Omental fat pad (tissue), 3 donors: ENCODE measurements at regions not wholly inside any gene's neighbourhood (a gene's known extent, or its start where the extent isn't known, plus 50 kb on each side); places are given as distances from the start of the nearest gene placed in this dataset.

ENCODE experiments used
- ATAC-seq: fragments of 150-250 bp; one replicate; pipeline ENCODE4 v1.9.1; 2016; ENCODE audit warnings: mild to moderate bottlenecking, moderate library complexity; ENCODE audit not compliant: low FRiP score
- DNase-seq: peaks from one replicate; pipeline ENCODE4 v3.0.0-alpha.2; 2019; ENCODE audit warnings: low spot score
- TF ChIP-seq, protein P1 (sequence below), 3 donors: fragments of 450-650 bp; IDR thresholded peaks; one replicate each; pipeline ENCODE4 v1.5.1; 2016 to 2017; ENCODE audit warnings: antibody characterized with exemption in 3 of 3, mild to moderate bottlenecking in 3 of 3, moderate library complexity in 2 of 3

DNA sequence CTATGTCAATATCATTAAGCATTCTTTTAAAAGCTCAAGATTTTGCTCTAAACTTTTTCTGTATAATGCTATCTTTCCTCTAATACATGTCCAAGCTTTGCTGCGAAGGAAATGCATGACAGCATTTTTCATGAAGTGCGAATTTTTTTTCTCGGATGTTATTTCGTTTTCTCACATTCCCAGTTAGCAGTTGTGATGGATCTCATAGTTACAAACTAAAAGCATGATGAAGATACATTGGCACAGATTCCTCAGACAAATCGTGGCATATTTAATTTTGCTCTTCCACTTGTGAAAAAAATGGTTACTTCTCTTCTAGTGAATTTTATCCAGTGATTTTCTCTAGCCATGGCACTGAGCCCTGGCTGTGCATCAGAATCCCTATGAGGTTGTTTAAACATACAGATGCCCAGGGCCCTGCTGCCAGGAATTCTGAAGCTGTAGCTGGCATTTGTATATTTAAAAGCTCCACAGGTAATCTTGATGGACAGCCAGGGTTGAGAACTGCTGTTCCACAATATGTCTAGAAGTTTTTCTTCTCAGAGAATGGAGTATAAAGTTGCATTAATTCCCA lies 299.8 kb upstream of the NEBL start:
- ATAC-seq (no peak), DNase-seq (no peak)
- TF ChIP-seq, protein P1, sequence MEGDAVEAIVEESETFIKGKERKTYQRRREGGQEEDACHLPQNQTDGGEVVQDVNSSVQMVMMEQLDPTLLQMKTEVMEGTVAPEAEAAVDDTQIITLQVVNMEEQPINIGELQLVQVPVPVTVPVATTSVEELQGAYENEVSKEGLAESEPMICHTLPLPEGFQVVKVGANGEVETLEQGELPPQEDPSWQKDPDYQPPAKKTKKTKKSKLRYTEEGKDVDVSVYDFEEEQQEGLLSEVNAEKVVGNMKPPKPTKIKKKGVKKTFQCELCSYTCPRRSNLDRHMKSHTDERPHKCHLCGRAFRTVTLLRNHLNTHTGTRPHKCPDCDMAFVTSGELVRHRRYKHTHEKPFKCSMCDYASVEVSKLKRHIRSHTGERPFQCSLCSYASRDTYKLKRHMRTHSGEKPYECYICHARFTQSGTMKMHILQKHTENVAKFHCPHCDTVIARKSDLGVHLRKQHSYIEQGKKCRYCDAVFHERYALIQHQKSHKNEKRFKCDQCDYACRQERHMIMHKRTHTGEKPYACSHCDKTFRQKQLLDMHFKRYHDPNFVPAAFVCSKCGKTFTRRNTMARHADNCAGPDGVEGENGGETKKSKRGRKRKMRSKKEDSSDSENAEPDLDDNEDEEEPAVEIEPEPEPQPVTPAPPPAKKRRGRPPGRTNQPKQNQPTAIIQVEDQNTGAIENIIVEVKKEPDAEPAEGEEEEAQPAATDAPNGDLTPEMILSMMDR (IDR thresholded peaks at IDR 0.05) = no peak

DNA sequence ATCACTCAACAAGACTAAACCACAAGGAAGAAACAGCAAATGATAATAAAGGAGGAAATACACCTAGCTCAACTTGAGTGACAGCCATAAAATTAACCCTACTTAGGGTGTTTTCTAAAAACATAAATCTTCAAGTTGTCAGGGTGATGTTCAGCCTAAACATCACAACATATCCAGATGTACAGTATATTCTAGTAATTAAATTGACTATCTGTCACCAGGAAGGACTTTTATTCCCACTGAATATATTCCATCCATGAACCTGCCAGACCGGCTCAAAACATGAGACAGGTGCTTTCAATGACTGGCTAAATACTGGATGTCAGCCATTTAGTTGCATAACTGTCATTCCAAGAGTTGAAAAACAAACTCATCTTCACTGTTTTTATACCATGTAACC lies 298.1 kb upstream of the NEBL start:
- DNase-seq (no peak), ATAC-seq (no peak)
- TF ChIP-seq, protein P1 (IDR thresholded peaks at IDR 0.05) = no peak

DNA sequence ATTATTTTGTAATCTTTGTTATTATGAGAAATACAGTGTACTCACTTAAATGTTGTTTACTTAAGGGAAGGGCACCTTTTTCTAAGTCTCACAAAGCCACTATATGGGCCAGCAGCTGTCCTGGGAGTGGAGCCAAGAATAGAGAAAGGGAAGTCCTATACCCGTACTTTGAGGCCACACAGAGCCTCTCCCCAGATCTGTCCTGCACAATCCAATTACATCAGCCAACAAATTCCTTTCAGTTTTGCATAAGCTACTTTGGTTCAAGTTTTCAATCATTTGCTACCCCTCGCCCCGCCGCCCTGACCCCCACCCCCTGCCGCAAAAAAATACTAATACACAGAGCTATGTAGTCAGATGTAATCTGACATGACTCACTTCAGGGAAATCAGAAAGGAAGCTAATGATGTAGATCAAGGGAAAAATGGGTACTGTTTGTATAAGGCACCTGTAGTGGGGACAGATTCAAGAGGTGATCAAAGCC lies 297.4 kb upstream of the NEBL start:
- ATAC-seq (no peak), DNase-seq (no peak)
- TF ChIP-seq, protein P1 (IDR thresholded peaks at IDR 0.05) = no peak

DNA sequence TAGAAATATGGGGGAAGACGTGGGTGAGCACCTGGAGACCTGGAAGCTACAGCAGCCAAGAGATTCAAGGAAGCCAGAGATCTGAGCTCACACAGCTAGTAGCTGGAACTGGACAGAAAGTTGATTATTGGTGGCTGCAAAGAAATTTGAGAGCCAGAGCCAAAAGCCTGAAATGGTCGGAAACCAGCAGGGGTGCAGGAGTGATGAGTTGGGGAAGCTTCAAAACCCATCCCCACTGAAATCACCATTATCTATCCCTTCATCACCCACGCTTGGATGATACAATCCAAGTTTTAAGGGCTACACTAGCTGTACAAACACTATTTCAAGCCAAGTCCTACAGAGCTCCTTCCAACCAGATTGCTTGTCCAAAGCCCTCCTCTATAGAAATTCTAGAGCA lies 296.1 kb upstream of the NEBL start:
- ATAC-seq (no peak), DNase-seq (no peak)
- TF ChIP-seq, protein P1 (IDR thresholded peaks at IDR 0.05) = no peak

DNA sequence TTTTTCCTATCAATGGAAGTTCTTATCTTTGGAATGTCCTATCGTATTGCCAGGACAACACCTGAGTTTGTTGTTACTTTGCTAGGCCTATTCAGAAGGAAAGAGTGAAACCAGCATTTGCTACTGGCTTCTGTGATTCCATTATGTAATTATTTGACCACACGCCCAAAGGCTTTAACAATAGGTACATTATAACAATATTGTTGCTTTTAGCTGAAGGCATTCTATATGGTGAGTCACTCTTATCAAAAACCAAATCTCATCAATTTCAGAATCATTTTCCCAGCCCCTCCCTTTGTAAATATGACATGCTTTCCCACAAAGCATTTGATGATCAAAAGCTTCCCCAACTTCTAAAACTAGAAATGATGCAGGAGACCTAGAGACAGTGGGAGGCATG lies 294.4 kb upstream of the NEBL start:
- TF ChIP-seq, protein P1 (IDR thresholded peaks at IDR 0.05) = no peak
- DNase-seq (no peak), ATAC-seq (no peak)

DNA sequence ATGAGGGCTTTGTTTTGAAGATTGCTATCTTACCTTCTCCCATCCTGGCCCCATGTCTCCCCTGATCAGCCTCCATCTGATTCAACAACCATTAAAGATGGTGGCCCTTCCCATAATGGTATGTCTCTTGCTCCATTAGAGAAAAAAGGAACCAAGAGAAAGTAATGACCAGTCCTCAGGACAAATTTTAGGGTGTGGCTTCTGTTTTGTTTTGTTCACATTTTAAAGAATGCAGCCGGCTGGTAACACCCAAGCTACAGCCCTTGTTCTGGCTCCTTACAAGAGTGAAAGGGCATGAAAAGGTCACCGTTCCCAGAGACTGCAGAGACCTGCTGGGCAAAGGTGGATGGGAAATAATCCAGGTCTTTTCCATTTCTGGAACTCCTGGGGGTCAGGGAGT lies 287.9 kb upstream of the NEBL start:
- no peak for ATAC-seq
- TF ChIP-seq, protein P1 (IDR thresholded peaks at IDR 0.05) = no peak
- DNase-seq = no peak

DNA sequence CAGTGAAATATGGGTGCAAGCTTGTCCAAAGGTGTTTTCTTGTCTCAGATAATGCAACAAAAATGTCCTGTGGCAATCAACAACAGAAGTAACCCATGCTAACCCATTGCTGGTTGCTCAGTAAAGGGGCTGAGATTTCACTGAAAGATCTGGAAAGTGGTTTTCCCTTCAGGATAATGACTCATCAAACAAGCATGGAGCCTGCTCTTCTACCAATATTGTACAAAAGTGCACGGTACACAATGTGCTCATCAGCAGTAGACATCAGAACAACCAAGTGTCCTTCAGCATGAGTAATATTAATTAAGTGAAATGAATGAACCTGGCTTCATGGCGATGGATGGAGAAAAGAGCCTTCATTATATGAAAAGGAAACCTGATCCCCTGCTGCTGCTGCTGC lies 287.1 kb upstream of the NEBL start:
- DNase-seq = no peak
- no peak for ATAC-seq
- TF ChIP-seq, protein P1 (IDR thresholded peaks at IDR 0.05) = no peak
